ENCODE measurements at regions not wholly inside any gene's neighbourhood (a gene's known extent, or its start where the extent isn't known, plus 50 kb on each side); places are given as distances from the start of the nearest gene placed in this dataset.

DNA sequence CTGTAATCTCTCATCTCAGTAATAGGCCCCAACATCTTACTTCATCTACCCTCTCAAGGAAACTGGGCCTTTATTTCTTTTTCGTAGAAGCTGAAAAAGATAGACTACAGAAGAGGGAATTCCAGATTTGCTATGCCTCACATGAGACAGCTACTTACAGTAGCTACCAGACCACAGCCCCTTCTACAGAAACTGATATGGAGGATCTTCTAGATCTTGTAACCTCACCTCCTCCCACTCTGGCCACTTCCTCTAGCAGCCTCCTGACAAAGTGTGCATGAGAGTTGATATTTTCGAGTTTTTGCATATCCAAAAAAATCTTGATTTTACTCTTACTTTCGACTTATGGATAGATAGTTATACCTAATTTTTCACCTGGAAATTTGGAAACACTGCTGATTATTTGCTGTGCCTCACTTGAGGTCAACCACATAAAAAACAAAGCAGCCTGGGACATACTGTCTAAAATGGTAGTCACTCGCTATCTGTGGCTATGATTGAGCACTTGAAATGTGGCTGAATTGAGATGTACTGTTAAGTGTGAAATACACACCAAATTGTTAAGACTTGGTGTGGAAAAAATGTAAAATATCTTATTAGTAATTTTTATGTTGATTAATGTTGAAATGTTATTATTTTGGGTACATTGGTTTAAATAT lies 86.3 kb upstream of the NID2 start:
- no peak for TF ChIP-seq CTCF (optimal IDR thresholded peaks at IDR 0.05 in 1 of 3, IDR thresholded peaks at IDR 0.05 in 1 of 3, conservative IDR thresholded peaks at IDR 0.05 in 1 of 3; ENCODE audit: extremely low read depth in 1 of 3, insufficient read depth in 2 of 3, low read length in 3 of 3)
- TF ChIP-seq EZH2 (IDR thresholded peaks at IDR 0.05; ENCODE audit: low read length), result no peak
